ENCODE measurements at regions not wholly inside any gene's neighbourhood (a gene's known extent, or its start where the extent isn't known, plus 50 kb on each side); places are given as distances from the start of the nearest gene placed in this dataset.

- ATAC-seq (no peak), DNase-seq (ENCODE audit: extremely low read depth in 1 of 4, low spot score in 3 of 4) (no peak), FAIRE-seq (no peak)
- ChIA-PET POLR2A (no interaction called here), CTCF (ENCODE audit: low intra/inter-chr PET ratio) (no interaction called here)
- no peak overlapping the region for H3K4me2 ChIP-seq (ENCODE audit: insufficient read depth, low read length)
- intact Hi-C loops (cut with micrococcal nuclease) (no loop called here), in situ Hi-C loops (cut with MboI) (no loop called here)
- H3K79me2 ChIP-seq (ENCODE audit: control insufficient read depth, insufficient read depth, low read length) = no peaks in the 10 kb centered on the region
- H3K27ac ChIP-seq (ENCODE audit: extremely low read depth, low read depth, low read length) = no peak overlapping the region
- no peak overlapping the region for H3K9ac ChIP-seq (ENCODE audit: insufficient read depth in 1 of 2, low read depth in 2 of 2, low read length in 2 of 2)
- no peak overlapping the region for H2AFZ ChIP-seq (ENCODE audit: low read depth, low read length)
- H3K27me3 ChIP-seq (ENCODE audit: control insufficient read depth in 2 of 2, insufficient read depth in 2 of 2, low read length in 2 of 2) = no peaks in the 10 kb centered on the region
- H3K9me3 ChIP-seq (replicated peaks; ENCODE audit: control insufficient read depth, insufficient read depth, low read depth, low read length) = no peaks in the 10 kb centered on the region
- 17% methylated on average over 1 of the region's 6 CpGs for WGBS (ENCODE audit: insufficient coverage, low coverage, missing lambda C conversion rate)
- H3K4me1 ChIP-seq (replicated peaks in 1 of 2; ENCODE audit: control insufficient read depth in 2 of 2, insufficient read depth in 2 of 2, low read length in 2 of 2) = no peaks in the 10 kb centered on the region
- no TSS peak for BruUV-seq (replicated peaks)
- no peak for TF ChIP-seq ATF3 (IDR thresholded peaks at IDR 0.05)
- no peak for TF ChIP-seq ATF3 (CRISPR knock-in tag; conservative IDR thresholded peaks at IDR 0.05)
- no peak for TF ChIP-seq ZBTB5 (IDR thresholded peaks at IDR 0.05)
- TF ChIP-seq CHD2 (IDR thresholded peaks at IDR 0.05; ENCODE audit: low read depth, low read length) = no peak
- no peak for TF ChIP-seq POLR2G (IDR thresholded peaks at IDR 0.05; ENCODE audit: low read depth, low read length)
- no peak for TF ChIP-seq ZBTB17 (CRISPR knock-in tag; IDR thresholded peaks at IDR 0.05)
- no peak for TF ChIP-seq SMARCC2 (IDR thresholded peaks at IDR 0.05; ENCODE audit: low read depth)
- TF ChIP-seq ZNF696 (CRISPR knock-in tag; conservative IDR thresholded peaks at IDR 0.05) = no peak
- TF ChIP-seq NEUROD1 (IDR thresholded peaks at IDR 0.05; ENCODE audit: borderline replicate concordance, low read depth, low read length, partially characterized antibody) = no peak
- no peak for TF ChIP-seq ILF3 (IDR thresholded peaks at IDR 0.05; ENCODE audit: borderline replicate concordance)
- no peak for TF ChIP-seq MYC (IDR thresholded peaks at IDR 0.05; ENCODE audit: low read depth, low read length)
- no peak for TF ChIP-seq MYC (CRISPR knock-in tag; IDR thresholded peaks at IDR 0.05; ENCODE audit: borderline replicate concordance, low read depth)
- no peaks in the 10 kb centered on the region for H3K36me3 ChIP-seq (ENCODE audit: control insufficient read depth, insufficient read depth, low read length)
- H3K9me1 ChIP-seq (ENCODE audit: control insufficient read depth, insufficient read depth, low read length) = no peaks in the 10 kb centered on the region
- no peak overlapping the region for H3K4me3 ChIP-seq
- H4K20me1 ChIP-seq (replicated peaks; ENCODE audit: control insufficient read depth, insufficient read depth, low read length) = no peaks in the 10 kb centered on the region
Measured at GRCh38 chr9:27835746-27836145, 262.5 kb upstream of the C9orf72 start.

All from K562 (cell line).